Astrocyte (in vitro differentiated cells and primary cell): ENCODE measurements at regions not wholly inside any gene's neighbourhood (a gene's known extent, or its start where the extent isn't known, plus 50 kb on each side); places are given as distances from the start of the nearest gene placed in this dataset.

Experiments
- DNase-seq: peaks from one replicate; pipeline ENCODE4 v3.0.0-alpha.2; 2010; ENCODE audit warnings: low read depth
- FAIRE-seq: peaks from 2 replicates; lab custom pipeline; 2011; peaks lifted over from hg19 to GRCh38; lab: Jason Lieb, UNC
- H2AFZ ChIP-seq: 2 replicates; pipeline ENCODE4 v1.6.0; 2012; ENCODE audit warnings: low read depth, low read length, inconsistent platforms
- H3K27ac ChIP-seq: 2 replicates; pipeline ENCODE4 v1.5.1; 2011; ENCODE audit warnings: low read depth, low read length, inconsistent platforms
- H3K27me3 ChIP-seq: 2 replicates; pipeline ENCODE4 v1.6.0; 2011; ENCODE audit warnings: low read length, inconsistent platforms; ENCODE audit not compliant: insufficient read depth
- H3K36me3 ChIP-seq: 2 replicates; pipeline ENCODE4 v1.5.1; 2011; ENCODE audit warnings: low read length, inconsistent platforms; ENCODE audit not compliant: insufficient read depth
- H3K4me1 ChIP-seq: 2 replicates; pipeline ENCODE4 v1.5.1; 2011; ENCODE audit warnings: low read length, inconsistent platforms; ENCODE audit not compliant: insufficient read depth
- H3K4me2 ChIP-seq: 2 replicates; pipeline ENCODE4 v1.6.0; 2012; ENCODE audit warnings: low read length, inconsistent platforms
- H3K4me3 ChIP-seq: 2 replicates; pipeline ENCODE4 v1.5.1; 2011; ENCODE audit warnings: low read depth, mild to moderate bottlenecking, low read length, inconsistent platforms; ENCODE audit not compliant: insufficient read depth
- H3K79me2 ChIP-seq: 2 replicates; pipeline ENCODE4 v1.6.0; 2012; ENCODE audit warnings: mild to moderate bottlenecking, low read length, inconsistent platforms; ENCODE audit not compliant: insufficient read depth
- H3K9ac ChIP-seq: 2 replicates; pipeline ENCODE4 v1.6.0; 2012; ENCODE audit warnings: mild to moderate bottlenecking, low read length, inconsistent platforms
- H3K9me3 ChIP-seq: 2 replicates; pipeline ENCODE4 v1.5.1; 2012; ENCODE audit warnings: low read depth, mild to moderate bottlenecking, low read length, inconsistent platforms; ENCODE audit not compliant: insufficient read depth
- H4K20me1 ChIP-seq: 2 replicates; pipeline ENCODE4 v1.6.0; 2012; ENCODE audit warnings: low read length, inconsistent platforms; ENCODE audit not compliant: insufficient read depth
- H3K27ac Mint-ChIP-seq: one replicate; pipeline ENCODE4 v1.8.0; 2021; ENCODE audit warnings: mild to moderate bottlenecking, mixed read lengths; ENCODE audit not compliant: unreplicated experiment
- H3K27me3 Mint-ChIP-seq: one replicate; pipeline ENCODE4 v1.8.0; 2021; ENCODE audit warnings: low read depth, mixed read lengths; ENCODE audit not compliant: unreplicated experiment
- H3K36me3 Mint-ChIP-seq: one replicate; pipeline ENCODE4 v1.8.0; 2021; ENCODE audit warnings: low read depth, mixed read lengths; ENCODE audit not compliant: unreplicated experiment
- H3K4me1 Mint-ChIP-seq: one replicate; pipeline ENCODE4 v1.8.0; 2021; ENCODE audit warnings: low read depth, mixed read lengths; ENCODE audit not compliant: unreplicated experiment
- H3K4me3 Mint-ChIP-seq: one replicate; pipeline ENCODE4 v1.8.0; 2021; ENCODE audit warnings: mild to moderate bottlenecking, moderate library complexity, mixed read lengths; ENCODE audit not compliant: unreplicated experiment
- H3K9me3 Mint-ChIP-seq: one replicate; pipeline ENCODE4 v1.8.0; 2021; ENCODE audit warnings: mild to moderate bottlenecking, mixed read lengths; ENCODE audit not compliant: unreplicated experiment
- EZH2 ChIP-seq: IDR thresholded peaks from 2 replicates; pipeline ENCODE4 v1.6.1; 2012; ENCODE audit warnings: mild to moderate bottlenecking, low read length, inconsistent platforms; ENCODE audit not compliant: insufficient read depth
- TF ChIP-seq, protein P1 (sequence below): IDR thresholded peaks from 2 replicates; pipeline ENCODE4 v1.5.1; 2011; ENCODE audit warnings: low read depth, mild to moderate bottlenecking, inconsistent platforms, low read length, moderate library complexity; ENCODE audit not compliant: insufficient read depth

- H3K27ac ChIP-seq, result no peak overlapping the region
- H3K36me3 ChIP-seq, result no peaks in the 10 kb centered on the region
- no peak for FAIRE-seq
- Mint-ChIP-seq H3K9me3 (peaks cover 12% of the 10 kb centered on the region), H3K4me1 (no peaks in the 10 kb centered on the region), H3K27me3 (no peaks in the 10 kb centered on the region), H3K4me3 (no peak overlapping the region), H3K27ac (no peak overlapping the region), H3K36me3 (no peaks in the 10 kb centered on the region)
- no peaks in the 10 kb centered on the region for H4K20me1 ChIP-seq
- no peak for TF ChIP-seq EZH2
- TF ChIP-seq, protein P1, sequence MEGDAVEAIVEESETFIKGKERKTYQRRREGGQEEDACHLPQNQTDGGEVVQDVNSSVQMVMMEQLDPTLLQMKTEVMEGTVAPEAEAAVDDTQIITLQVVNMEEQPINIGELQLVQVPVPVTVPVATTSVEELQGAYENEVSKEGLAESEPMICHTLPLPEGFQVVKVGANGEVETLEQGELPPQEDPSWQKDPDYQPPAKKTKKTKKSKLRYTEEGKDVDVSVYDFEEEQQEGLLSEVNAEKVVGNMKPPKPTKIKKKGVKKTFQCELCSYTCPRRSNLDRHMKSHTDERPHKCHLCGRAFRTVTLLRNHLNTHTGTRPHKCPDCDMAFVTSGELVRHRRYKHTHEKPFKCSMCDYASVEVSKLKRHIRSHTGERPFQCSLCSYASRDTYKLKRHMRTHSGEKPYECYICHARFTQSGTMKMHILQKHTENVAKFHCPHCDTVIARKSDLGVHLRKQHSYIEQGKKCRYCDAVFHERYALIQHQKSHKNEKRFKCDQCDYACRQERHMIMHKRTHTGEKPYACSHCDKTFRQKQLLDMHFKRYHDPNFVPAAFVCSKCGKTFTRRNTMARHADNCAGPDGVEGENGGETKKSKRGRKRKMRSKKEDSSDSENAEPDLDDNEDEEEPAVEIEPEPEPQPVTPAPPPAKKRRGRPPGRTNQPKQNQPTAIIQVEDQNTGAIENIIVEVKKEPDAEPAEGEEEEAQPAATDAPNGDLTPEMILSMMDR, result no peak
- no peaks in the 10 kb centered on the region for H3K4me1 ChIP-seq
- H3K9ac ChIP-seq, result no peak overlapping the region
- no peaks in the 10 kb centered on the region for H3K79me2 ChIP-seq
- no peak overlapping the region for H3K4me2 ChIP-seq
- DNase-seq, result no peak
- H3K27me3 ChIP-seq, result no peaks in the 10 kb centered on the region
- H3K9me3 ChIP-seq, result peaks cover 3% of the 10 kb centered on the region
- no peak overlapping the region for H3K4me3 ChIP-seq
- H2AFZ ChIP-seq, result no peak overlapping the region
Measured at GRCh38 chr12:126567016-126567415, 1501.8 kb downstream of the AACS start.

- Histone ChIP-seq H3K4me1 (no peaks in the 10 kb centered on the region), H3K4me2 (no peak overlapping the region), H3K27ac (no peak overlapping the region), H3K9ac (no peak overlapping the region), H3K27me3 (no peaks in the 10 kb centered on the region), H3K9me3 (peaks cover 3% of the 10 kb centered on the region), H2AFZ (no peak overlapping the region), H3K79me2 (no peaks in the 10 kb centered on the region), H4K20me1 (no peaks in the 10 kb centered on the region), H3K4me3 (no peak overlapping the region), H3K36me3 (no peaks in the 10 kb centered on the region)
- Mint-ChIP-seq H3K27me3 (no peaks in the 10 kb centered on the region), H3K4me1 (no peaks in the 10 kb centered on the region), H3K4me3 (no peak overlapping the region), H3K36me3 (no peaks in the 10 kb centered on the region), H3K9me3 (peaks cover 8% of the 10 kb centered on the region), H3K27ac (no peak overlapping the region)
- DNase-seq (no peak), FAIRE-seq (no peak)
- TF ChIP-seq EZH2, result no peak
- TF ChIP-seq, protein P1, result no peak
Measured at GRCh38 chr12:126569706-126570105, 1504.5 kb downstream of the AACS start.

GRCh38 chr12:126570566-126570965 is 1505.3 kb downstream of the AACS start:
- Mint-ChIP-seq H3K4me3 (no peak overlapping the region), H3K27me3 (no peaks in the 10 kb centered on the region)
- FAIRE-seq, result no peak

More at GRCh38 chr12:126570566-126570965, 1505.3 kb downstream of the AACS start:
- peaks cover 3% of the 10 kb centered on the region for H3K9me3 ChIP-seq
- no peak overlapping the region for H2AFZ ChIP-seq
- no peaks in the 10 kb centered on the region for H3K36me3 ChIP-seq
- Mint-ChIP-seq H3K9me3 (peaks cover 8% of the 10 kb centered on the region), H3K4me1 (no peaks in the 10 kb centered on the region), H3K36me3 (no peaks in the 10 kb centered on the region), H3K27ac (no peak overlapping the region)
- no peak overlapping the region for H3K27ac ChIP-seq
- H3K9ac ChIP-seq, result no peak overlapping the region
- H3K4me1 ChIP-seq, result no peaks in the 10 kb centered on the region
- H3K4me3 ChIP-seq, result no peak overlapping the region
- no peak for DNase-seq
- no peak overlapping the region for H3K4me2 ChIP-seq
- H4K20me1 ChIP-seq, result no peaks in the 10 kb centered on the region
- H3K27me3 ChIP-seq, result no peaks in the 10 kb centered on the region
- TF ChIP-seq, protein P1, result no peak
- no peak for TF ChIP-seq EZH2
- no peaks in the 10 kb centered on the region for H3K79me2 ChIP-seq
